Endodermal cell (in vitro differentiated cells): ENCODE measurements at regions not wholly inside any gene's neighbourhood (a gene's known extent, or its start where the extent isn't known, plus 50 kb on each side); places are given as distances from the start of the nearest gene placed in this dataset.

Experiments used
- DNase-seq: peaks from one replicate; pipeline ENCODE4 v3.0.0-alpha.2; 2017
- H3K27ac ChIP-seq: 2 replicates; pipeline ENCODE4 v1.5.1; 2013; ENCODE audit warnings: mild to moderate bottlenecking, low read depth, low read length, moderate library complexity
- H3K27me3 ChIP-seq: 2 replicates; pipeline ENCODE4 v1.6.1; 2013; ENCODE audit warnings: mild to moderate bottlenecking, low read length, moderate library complexity; ENCODE audit not compliant: insufficient read depth, control insufficient read depth, poor library complexity, severe bottlenecking
- H3K36me3 ChIP-seq: 2 replicates; pipeline ENCODE4 v1.7.0; 2013; ENCODE audit warnings: mild to moderate bottlenecking, low read length, moderate library complexity; ENCODE audit not compliant: control insufficient read depth, insufficient read depth
- H3K4me1 ChIP-seq: one replicate; pipeline ENCODE4 v1.7.0; 2013; ENCODE audit warnings: low read length; ENCODE audit not compliant: control insufficient read depth, insufficient read depth
- H3K4me3 ChIP-seq: 2 replicates; pipeline ENCODE4 v1.5.1; 2013; ENCODE audit warnings: mild to moderate bottlenecking, low read length, moderate library complexity
- H3K9ac ChIP-seq: 2 replicates; pipeline ENCODE4 v1.6.1; 2013; ENCODE audit warnings: mild to moderate bottlenecking, low read length, moderate library complexity; ENCODE audit not compliant: poor library complexity, severe bottlenecking; ENCODE audit errors: extremely low read depth
- H3K9me3 ChIP-seq: 2 replicates; pipeline ENCODE4 v1.6.1; 2013; ENCODE audit warnings: mild to moderate bottlenecking, low read length, moderate library complexity; ENCODE audit not compliant: control insufficient read depth
- H3K27ac Mint-ChIP-seq: 2 replicates; pipeline ENCODE4 v1.8.0; 2020; ENCODE audit warnings: mixed read lengths
- H3K27me3 Mint-ChIP-seq: 2 replicates; pipeline ENCODE4 v1.8.0; 2021; ENCODE audit warnings: mild to moderate bottlenecking, mixed read lengths; ENCODE audit not compliant: insufficient read depth
- H3K36me3 Mint-ChIP-seq: 2 replicates; pipeline ENCODE4 v1.8.0; 2020; ENCODE audit warnings: low read depth, mixed read lengths
- H3K4me1 Mint-ChIP-seq: 2 replicates; pipeline ENCODE4 v1.8.0; 2020; ENCODE audit warnings: mixed read lengths
- H3K4me3 Mint-ChIP-seq: 2 replicates; pipeline ENCODE4 v1.8.0; 2020; ENCODE audit warnings: mild to moderate bottlenecking, moderate library complexity, mixed read lengths
- H3K9me3 Mint-ChIP-seq: 2 replicates; pipeline ENCODE4 v1.8.0; 2020; ENCODE audit warnings: mild to moderate bottlenecking, mixed read lengths
- WGBS, 2 experiments: methylation state at CpG; one replicate each; pipeline versions ENCODE4 v1.1.5 to v1.1.7; 2013; ENCODE audit warnings: missing lambda C conversion rate in 2 of 2, mixed read lengths in 1 of 2; ENCODE audit not compliant: insufficient coverage in 1 of 2, insufficient read length in 1 of 2; 5-methylcytosine and 5-hydroxymethylcytosine counted together
- TF ChIP-seq, protein P1 (sequence below): fragments of 200-600 bp; sonication (generic); conservative IDR thresholded peaks from 2 replicates; pipeline ENCODE4 v1.5.0; 2021; ENCODE audit warnings: antibody characterized with exemption, mild to moderate bottlenecking

DNA sequence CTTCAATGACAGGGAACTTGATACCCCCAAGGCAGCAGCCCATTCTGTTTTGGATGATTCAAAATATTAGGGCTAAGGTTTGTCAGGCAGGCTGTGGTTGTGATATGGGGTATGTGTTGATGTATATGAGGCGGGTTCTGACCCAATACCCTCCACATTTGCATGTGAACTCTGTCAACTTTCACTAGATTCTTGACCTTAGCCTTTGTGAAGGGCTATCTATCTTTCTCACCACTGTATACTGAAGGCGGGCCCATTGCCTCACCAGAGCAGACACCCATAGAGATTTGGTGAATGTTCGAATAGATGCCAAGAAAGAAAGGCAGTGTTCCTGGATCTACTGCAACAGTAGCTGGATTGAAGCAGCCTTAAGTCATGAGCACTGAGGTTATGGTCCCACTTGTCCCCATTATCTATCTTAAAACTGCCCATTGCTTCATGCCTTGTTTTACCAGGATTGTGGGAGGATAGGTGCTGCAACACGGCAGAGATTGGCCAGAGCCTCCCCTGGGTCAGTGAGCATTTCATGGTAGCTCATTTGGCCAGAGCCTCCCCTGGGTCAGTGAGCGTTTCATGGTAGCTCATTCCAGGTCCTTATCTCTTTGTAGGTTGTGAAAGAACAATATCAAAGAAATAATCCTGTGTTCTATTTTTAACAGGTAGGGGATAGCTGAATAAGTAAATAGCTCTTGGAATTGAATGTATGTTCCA lies 399.6 kb downstream of the TMEM135 start:
- Histone ChIP-seq H3K27ac (no peak overlapping the region), H3K4me1 (peaks cover 2% of the 10 kb centered on the region), H3K9ac (no peak overlapping the region), H3K9me3 (no peaks in the 10 kb centered on the region), H3K27me3 (no peaks in the 10 kb centered on the region), H3K36me3 (no peaks in the 10 kb centered on the region), H3K4me3 (no peak overlapping the region)
- no peaks in the 10 kb centered on the region for H3K27me3 Mint-ChIP-seq
- no peaks in the 10 kb centered on the region for H3K9me3 Mint-ChIP-seq
- WGBS, 2 experiments, result 90 to 91% methylated on average over 3 to 5 of the region's 5 CpGs
- H3K36me3 Mint-ChIP-seq, result no peaks in the 10 kb centered on the region
- no peak overlapping the region for H3K4me3 Mint-ChIP-seq
- DNase-seq, result no peak
- no peak overlapping the region for H3K27ac Mint-ChIP-seq
- TF ChIP-seq, protein P1, sequence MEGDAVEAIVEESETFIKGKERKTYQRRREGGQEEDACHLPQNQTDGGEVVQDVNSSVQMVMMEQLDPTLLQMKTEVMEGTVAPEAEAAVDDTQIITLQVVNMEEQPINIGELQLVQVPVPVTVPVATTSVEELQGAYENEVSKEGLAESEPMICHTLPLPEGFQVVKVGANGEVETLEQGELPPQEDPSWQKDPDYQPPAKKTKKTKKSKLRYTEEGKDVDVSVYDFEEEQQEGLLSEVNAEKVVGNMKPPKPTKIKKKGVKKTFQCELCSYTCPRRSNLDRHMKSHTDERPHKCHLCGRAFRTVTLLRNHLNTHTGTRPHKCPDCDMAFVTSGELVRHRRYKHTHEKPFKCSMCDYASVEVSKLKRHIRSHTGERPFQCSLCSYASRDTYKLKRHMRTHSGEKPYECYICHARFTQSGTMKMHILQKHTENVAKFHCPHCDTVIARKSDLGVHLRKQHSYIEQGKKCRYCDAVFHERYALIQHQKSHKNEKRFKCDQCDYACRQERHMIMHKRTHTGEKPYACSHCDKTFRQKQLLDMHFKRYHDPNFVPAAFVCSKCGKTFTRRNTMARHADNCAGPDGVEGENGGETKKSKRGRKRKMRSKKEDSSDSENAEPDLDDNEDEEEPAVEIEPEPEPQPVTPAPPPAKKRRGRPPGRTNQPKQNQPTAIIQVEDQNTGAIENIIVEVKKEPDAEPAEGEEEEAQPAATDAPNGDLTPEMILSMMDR, result no peak
- H3K4me1 Mint-ChIP-seq, result peaks cover 15% of the 10 kb centered on the region

DNA sequence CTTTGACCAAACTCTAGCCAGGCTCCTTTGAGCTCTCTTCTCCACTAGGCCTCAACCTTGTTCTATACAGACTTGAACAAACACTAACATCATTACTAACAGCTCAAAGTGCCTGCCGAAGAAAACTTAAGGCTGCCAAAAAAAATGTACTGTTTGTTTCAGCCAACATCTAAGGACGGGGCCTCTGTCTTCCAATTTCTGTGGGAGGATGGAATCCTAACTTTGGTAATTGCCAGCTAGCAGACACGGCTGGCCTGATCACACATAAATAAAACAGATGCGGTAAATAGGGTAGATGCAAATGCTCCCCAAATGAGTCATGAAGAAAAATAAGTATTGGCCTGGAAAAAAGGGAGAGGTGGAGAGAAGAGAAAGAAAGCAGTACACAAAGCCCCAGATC lies 394.3 kb downstream of the TMEM135 start:
- WGBS, 2 experiments, result 93 to 97% methylated on average over 3 to 4 of the region's 4 CpGs
- Mint-ChIP-seq H3K4me3 (no peak overlapping the region), H3K9me3 (no peaks in the 10 kb centered on the region), H3K27me3 (no peaks in the 10 kb centered on the region), H3K4me1 (peaks cover 17% of the 10 kb centered on the region), H3K36me3 (no peaks in the 10 kb centered on the region), H3K27ac (no peak overlapping the region)
- TF ChIP-seq, protein P1, result no peak
- H3K27ac ChIP-seq, result no peak overlapping the region
- H3K4me1 ChIP-seq, result peaks cover 2% of the 10 kb centered on the region
- no peaks in the 10 kb centered on the region for H3K9me3 ChIP-seq
- H3K9ac ChIP-seq, result no peak overlapping the region
- H3K27me3 ChIP-seq, result no peaks in the 10 kb centered on the region
- DNase-seq, result no peak
- no peaks in the 10 kb centered on the region for H3K36me3 ChIP-seq
- no peak overlapping the region for H3K4me3 ChIP-seq

DNA sequence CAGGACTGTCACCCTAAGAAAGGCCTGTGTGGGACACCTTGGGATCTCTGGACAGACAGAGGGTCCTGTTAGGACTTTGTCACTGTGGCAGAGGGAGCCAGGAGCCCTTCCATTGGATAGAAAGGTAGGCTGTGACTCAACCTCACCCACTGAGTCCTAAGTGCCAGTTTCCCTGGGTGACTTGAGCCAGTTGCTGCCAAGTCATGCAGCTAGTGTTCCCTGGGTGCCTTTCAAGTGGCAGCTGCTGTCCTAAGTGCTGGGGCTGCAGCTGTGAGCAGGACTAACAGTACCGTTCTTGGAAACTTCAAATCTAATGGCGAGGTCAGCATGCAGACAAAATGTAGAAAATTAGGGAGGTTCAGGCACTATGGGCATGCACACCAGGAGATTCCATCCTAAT lies 393.7 kb downstream of the TMEM135 start:
- no peaks in the 10 kb centered on the region for H3K36me3 Mint-ChIP-seq
- H3K36me3 ChIP-seq, result no peaks in the 10 kb centered on the region
- 91 to 95% methylated on average over 2 of the region's 2 CpGs for WGBS, 2 experiments
- no peak overlapping the region for H3K9ac ChIP-seq
- no peaks in the 10 kb centered on the region for H3K9me3 Mint-ChIP-seq
- TF ChIP-seq, protein P1, result no peak
- H3K4me1 ChIP-seq, result peaks cover 2% of the 10 kb centered on the region
- no peak for DNase-seq
- no peaks in the 10 kb centered on the region for H3K9me3 ChIP-seq
- no peaks in the 10 kb centered on the region for H3K27me3 Mint-ChIP-seq
- no peak overlapping the region for H3K4me3 Mint-ChIP-seq
- H3K4me1 Mint-ChIP-seq, result peaks cover 19% of the 10 kb centered on the region
- H3K4me3 ChIP-seq, result no peak overlapping the region
- no peaks in the 10 kb centered on the region for H3K27me3 ChIP-seq
- no peak overlapping the region for H3K27ac Mint-ChIP-seq
- H3K27ac ChIP-seq, result no peak overlapping the region
